ENCODE measurements at regions not wholly inside any gene's neighbourhood (a gene's known extent, or its start where the extent isn't known, plus 50 kb on each side); places are given as distances from the start of the nearest gene placed in this dataset.

DNA sequence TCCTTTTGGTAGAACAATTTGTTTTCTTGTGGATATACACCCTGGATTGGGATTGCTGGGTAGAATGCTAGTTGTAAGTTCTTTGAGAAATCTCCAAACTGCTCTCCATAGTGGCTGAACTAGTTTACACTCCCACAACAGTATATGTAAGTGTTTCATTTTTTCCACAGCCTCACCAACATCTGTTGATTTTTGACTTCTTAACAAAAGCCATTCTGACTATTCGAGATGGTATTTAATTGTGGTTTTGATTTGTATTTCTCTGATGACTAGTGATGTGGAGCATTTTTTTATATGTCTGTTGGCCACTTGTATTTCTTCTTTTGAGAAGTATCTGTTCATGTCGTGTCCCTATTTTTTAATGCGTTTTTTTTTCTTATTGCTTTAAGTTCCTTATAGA is 444.1 kb downstream of the CBLN4 start:
- TF ChIP-seq EP300 (IDR thresholded peaks at IDR 0.05; ENCODE audit: borderline replicate concordance): no peak
- TF ChIP-seq, protein P1, sequence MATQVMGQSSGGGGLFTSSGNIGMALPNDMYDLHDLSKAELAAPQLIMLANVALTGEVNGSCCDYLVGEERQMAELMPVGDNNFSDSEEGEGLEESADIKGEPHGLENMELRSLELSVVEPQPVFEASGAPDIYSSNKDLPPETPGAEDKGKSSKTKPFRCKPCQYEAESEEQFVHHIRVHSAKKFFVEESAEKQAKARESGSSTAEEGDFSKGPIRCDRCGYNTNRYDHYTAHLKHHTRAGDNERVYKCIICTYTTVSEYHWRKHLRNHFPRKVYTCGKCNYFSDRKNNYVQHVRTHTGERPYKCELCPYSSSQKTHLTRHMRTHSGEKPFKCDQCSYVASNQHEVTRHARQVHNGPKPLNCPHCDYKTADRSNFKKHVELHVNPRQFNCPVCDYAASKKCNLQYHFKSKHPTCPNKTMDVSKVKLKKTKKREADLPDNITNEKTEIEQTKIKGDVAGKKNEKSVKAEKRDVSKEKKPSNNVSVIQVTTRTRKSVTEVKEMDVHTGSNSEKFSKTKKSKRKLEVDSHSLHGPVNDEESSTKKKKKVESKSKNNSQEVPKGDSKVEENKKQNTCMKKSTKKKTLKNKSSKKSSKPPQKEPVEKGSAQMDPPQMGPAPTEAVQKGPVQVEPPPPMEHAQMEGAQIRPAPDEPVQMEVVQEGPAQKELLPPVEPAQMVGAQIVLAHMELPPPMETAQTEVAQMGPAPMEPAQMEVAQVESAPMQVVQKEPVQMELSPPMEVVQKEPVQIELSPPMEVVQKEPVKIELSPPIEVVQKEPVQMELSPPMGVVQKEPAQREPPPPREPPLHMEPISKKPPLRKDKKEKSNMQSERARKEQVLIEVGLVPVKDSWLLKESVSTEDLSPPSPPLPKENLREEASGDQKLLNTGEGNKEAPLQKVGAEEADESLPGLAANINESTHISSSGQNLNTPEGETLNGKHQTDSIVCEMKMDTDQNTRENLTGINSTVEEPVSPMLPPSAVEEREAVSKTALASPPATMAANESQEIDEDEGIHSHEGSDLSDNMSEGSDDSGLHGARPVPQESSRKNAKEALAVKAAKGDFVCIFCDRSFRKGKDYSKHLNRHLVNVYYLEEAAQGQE (IDR thresholded peaks at IDR 0.05; ENCODE audit: low read depth): no peak
- TF ChIP-seq, protein P2, sequence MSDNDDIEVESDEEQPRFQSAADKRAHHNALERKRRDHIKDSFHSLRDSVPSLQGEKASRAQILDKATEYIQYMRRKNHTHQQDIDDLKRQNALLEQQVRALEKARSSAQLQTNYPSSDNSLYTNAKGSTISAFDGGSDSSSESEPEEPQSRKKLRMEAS (IDR thresholded peaks at IDR 0.05): no peak
- TF ChIP-seq RAD21 (IDR thresholded peaks at IDR 0.05; ENCODE audit: low read depth): no peak
